ENCODE measurements at regions not wholly inside any gene's neighbourhood (a gene's known extent, or its start where the extent isn't known, plus 50 kb on each side); places are given as distances from the start of the nearest gene placed in this dataset.

DNA sequence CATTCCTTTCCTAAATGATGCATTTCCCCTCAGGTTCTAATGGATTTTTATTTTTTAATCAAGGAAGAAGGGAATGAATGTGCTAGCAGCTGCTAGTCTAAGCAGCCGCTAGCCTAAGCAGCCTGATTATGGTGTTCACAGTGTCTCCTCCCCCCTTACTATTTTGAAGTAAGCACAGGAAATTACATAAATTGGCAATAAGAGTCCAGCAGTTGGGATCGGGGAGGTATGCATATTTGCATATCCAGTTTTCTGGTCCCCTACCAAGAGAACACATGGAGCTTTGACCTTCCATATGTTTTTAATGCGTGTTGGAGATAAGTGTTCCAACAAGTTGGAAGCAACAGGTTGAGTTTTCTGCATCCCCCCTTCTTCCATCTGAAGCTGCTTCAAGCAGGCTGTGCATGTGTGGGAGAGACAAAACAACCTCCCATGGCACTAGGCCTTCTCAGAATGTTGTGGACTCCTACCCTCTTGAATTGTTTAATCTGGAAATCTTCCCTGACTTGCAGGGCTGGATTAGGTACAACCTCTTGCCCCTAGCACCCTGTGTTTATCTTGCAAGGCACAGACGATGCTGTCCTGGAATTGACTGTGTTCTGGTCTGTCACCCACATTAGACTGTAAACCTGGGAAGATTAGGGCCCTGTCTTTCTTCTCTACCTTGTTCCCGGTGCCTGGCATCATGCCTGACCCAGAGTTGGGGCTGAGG is 124.8 kb upstream of the LRIG1 start:
- DNase-seq (ENCODE audit: extremely low read depth, insufficient read length) = no peak
- Histone ChIP-seq H3K4me3 (replicated peaks; ENCODE audit: low read depth, low read length) (no peak overlapping the region), H3K27me3 (replicated peaks; ENCODE audit: control insufficient read depth, insufficient read depth, low read length) (no peaks in the 10 kb centered on the region), H3K36me3 (ENCODE audit: control insufficient read depth, insufficient read depth, low read length) (no peaks in the 10 kb centered on the region)
- TF ChIP-seq, protein P1, sequence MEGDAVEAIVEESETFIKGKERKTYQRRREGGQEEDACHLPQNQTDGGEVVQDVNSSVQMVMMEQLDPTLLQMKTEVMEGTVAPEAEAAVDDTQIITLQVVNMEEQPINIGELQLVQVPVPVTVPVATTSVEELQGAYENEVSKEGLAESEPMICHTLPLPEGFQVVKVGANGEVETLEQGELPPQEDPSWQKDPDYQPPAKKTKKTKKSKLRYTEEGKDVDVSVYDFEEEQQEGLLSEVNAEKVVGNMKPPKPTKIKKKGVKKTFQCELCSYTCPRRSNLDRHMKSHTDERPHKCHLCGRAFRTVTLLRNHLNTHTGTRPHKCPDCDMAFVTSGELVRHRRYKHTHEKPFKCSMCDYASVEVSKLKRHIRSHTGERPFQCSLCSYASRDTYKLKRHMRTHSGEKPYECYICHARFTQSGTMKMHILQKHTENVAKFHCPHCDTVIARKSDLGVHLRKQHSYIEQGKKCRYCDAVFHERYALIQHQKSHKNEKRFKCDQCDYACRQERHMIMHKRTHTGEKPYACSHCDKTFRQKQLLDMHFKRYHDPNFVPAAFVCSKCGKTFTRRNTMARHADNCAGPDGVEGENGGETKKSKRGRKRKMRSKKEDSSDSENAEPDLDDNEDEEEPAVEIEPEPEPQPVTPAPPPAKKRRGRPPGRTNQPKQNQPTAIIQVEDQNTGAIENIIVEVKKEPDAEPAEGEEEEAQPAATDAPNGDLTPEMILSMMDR (IDR thresholded peaks at IDR 0.05; ENCODE audit: insufficient read depth, low read length, poor library complexity, severe bottlenecking) = no peak

DNA sequence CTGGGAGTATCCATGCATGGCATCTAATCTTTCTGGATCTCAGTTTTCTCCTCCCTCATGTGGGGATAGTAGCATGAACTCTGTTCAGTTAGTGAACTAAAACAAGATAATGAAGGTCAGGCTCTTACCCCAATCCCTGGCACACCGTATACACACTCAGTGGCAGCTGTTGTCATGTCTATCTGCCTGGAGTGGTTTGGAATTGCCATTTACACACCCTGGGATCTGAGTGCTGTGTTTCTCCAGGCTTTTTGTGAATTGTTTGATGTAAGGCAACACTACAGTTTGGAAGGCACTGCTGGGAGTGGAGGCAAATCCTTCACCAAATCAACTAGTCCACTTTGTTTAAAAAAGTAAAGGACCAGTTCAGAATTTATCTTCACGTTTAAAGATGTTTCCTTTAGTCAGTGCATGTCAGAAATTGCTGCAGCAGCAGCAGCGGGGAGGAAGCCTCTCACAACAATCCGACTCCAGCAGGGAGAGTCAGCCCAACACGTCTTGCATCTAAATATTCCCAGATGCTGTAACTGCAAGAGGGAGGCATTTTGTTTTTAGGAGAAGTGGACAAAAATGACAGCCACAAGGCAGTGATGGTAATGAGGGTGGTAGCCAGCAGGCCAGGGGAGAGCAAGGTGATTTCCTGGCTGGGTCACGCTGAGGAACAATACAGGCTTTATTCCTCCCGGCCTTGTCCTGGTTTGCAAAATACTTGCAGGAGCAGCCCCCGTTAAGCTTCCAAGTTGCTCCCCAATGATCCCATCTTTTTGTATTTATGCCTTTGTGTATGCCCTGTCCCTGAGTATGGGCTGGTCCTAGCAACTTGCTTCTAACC is 128.5 kb upstream of the LRIG1 start:
- no peak for DNase-seq (ENCODE audit: extremely low read depth, insufficient read length)
- Histone ChIP-seq H3K27me3 (replicated peaks; ENCODE audit: control insufficient read depth, insufficient read depth, low read length) (peaks cover 1% of the 10 kb centered on the region; the same call in 1 of the 2 replicates), H3K36me3 (ENCODE audit: control insufficient read depth, insufficient read depth, low read length) (no peaks in the 10 kb centered on the region), H3K4me3 (replicated peaks; ENCODE audit: low read depth, low read length) (no peak overlapping the region)
- TF ChIP-seq, protein P1 (IDR thresholded peaks at IDR 0.05; ENCODE audit: insufficient read depth, low read length, poor library complexity, severe bottlenecking) = no peak

DNA sequence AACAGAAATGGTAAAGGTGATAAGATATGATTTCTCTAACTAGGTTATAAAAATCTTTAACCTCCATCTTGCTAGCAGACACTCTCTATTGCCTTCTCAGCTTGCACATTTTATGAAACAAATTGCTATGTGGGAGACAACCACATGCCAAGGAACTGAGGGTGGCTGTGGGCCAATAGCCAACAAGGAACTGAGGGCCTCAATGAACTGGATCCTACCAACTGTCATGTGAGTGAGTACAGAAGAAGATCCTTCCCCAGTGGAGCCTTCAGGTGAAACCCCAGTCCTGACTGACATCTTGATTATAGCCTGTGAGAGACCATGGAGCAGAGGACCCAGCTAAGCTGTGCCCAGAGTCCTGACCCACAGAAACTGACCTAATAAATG is 129.2 kb upstream of the LRIG1 start:
- H3K4me3 ChIP-seq (replicated peaks; ENCODE audit: low read depth, low read length) = no peak overlapping the region
- no peaks in the 10 kb centered on the region for H3K36me3 ChIP-seq (ENCODE audit: control insufficient read depth, insufficient read depth, low read length)
- TF ChIP-seq, protein P1 (IDR thresholded peaks at IDR 0.05; ENCODE audit: insufficient read depth, low read length, poor library complexity, severe bottlenecking) = no peak
- peaks cover 1% of the 10 kb centered on the region; the same call in 1 of the 2 replicates for H3K27me3 ChIP-seq (replicated peaks; ENCODE audit: control insufficient read depth, insufficient read depth, low read length)
- no peak for DNase-seq (ENCODE audit: extremely low read depth, insufficient read length)

DNA sequence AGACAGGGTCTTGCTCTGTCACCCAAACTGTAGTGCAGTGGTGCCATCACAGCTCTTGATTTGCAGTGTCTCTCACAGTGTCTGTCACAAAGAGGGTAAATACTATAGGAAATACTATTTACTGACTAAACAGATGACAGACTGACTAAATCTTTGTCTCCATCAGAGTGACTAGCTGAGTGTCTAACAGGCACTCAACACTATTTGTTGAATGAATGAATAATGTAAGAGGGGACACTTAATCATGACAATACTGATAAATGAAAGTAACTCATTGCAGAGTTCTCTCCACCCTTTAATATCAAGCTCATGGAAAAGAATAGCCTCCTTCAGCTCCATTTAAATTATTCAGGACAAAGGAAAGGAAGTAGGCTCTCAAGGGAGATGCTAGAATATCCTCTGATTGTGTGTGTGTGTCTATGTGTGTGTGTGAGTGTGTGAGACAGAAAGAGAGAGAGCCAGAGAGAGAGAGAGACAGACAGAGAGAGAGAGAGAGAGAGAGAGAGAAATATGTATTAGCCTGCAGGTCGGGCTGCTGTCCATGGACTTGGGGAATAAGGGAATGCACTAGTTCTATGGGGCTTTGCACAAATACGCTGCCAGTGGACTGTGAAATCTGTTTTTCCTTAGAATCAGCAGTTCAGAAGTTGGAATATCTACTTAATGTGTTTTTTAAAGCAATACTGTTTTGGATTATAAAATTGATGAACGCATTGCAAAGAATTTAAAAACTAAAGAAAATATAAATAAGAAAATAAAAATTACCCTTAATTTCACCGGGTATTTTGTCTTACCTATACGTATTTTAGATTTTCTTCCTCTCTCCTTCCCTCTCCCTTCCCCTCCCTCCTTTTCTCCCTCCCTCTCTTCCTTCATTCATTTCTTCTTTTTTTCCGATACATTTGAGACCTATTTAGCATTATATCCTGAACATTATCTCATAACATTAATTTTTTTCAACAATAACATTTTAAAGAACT is 132.9 kb upstream of the LRIG1 start:
- no peak for DNase-seq (ENCODE audit: extremely low read depth, insufficient read length)
- TF ChIP-seq, protein P1 (IDR thresholded peaks at IDR 0.05; ENCODE audit: insufficient read depth, low read length, poor library complexity, severe bottlenecking) = no peak
- H3K27me3 ChIP-seq (replicated peaks; ENCODE audit: control insufficient read depth, insufficient read depth, low read length) = peaks cover 1% of the 10 kb centered on the region; the same call in 1 of the 2 replicates
- no peaks in the 10 kb centered on the region for H3K36me3 ChIP-seq (ENCODE audit: control insufficient read depth, insufficient read depth, low read length)
- H3K4me3 ChIP-seq (replicated peaks; ENCODE audit: low read depth, low read length) = no peak overlapping the region

DNA sequence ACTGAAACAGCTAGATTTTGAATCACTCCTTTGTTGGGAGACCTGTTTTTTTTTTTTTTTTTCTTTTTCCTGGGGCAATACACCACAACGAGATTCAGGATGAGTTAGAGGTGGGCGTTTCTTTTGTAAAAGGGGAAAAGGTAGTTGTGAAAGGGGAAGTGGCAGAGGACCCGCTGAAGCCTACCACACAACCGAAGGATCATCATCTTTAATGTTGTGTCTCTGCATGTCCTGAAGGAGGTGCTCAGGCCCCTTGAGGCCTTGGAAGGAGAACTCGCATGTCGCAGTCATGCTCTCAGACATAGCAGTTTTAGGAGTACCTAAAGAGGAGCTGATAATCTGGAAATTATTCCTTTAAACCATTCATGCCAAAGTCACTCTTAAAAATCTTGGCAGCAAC is 137.9 kb upstream of the LRIG1 start:
- Histone ChIP-seq H3K36me3 (ENCODE audit: control insufficient read depth, insufficient read depth, low read length) (no peaks in the 10 kb centered on the region), H3K4me3 (replicated peaks; ENCODE audit: low read depth, low read length) (no peak overlapping the region), H3K27me3 (replicated peaks; ENCODE audit: control insufficient read depth, insufficient read depth, low read length) (no peaks in the 10 kb centered on the region)
- no peak for DNase-seq (ENCODE audit: extremely low read depth, insufficient read length)
- TF ChIP-seq, protein P1 (IDR thresholded peaks at IDR 0.05; ENCODE audit: insufficient read depth, low read length, poor library complexity, severe bottlenecking) = peak; percentile 33

All from GM06990 (cell line).